RWPE2 (cell line): ENCODE measurements at regions not wholly inside any gene's neighbourhood (a gene's known extent, or its start where the extent isn't known, plus 50 kb on each side); places are given as distances from the start of the nearest gene placed in this dataset.
A peak's percentile ranks its signal among the peaks of the same experiment; 100 is the strongest.
"Not testable (repeated sequence)": the region's sequence is repeated elsewhere in the genome, so short reads cannot be mapped to it uniquely, and the experiment has no call there.

ENCODE experiments used
- ATAC-seq: fragments of 200-7000 bp; cut with Tn5 transposase; 3 replicates; pipeline ENCODE4 v1.9.1; 2021; ENCODE audit warnings: low read depth
- DNase-seq: peaks from one replicate; pipeline ENCODE4 v3.0.0-alpha.2; 2020; ENCODE audit warnings: low spot score
- H3K27ac ChIP-seq: fragments of 450-650 bp; 2 replicates; pipeline ENCODE4 v1.5.1; 2017; ENCODE audit warnings: mild to moderate bottlenecking; ENCODE audit not compliant: poor library complexity, severe bottlenecking
- H3K27me3 ChIP-seq: fragments of 250-450 bp; sonication (Bioruptor Pico); 2 replicates; pipeline ENCODE4 v1.5.1; 2021; ENCODE audit warnings: mild to moderate bottlenecking, moderate library complexity; ENCODE audit not compliant: insufficient read depth, poor library complexity, severe bottlenecking
- H3K36me3 ChIP-seq: fragments of 250-450 bp; sonication (Bioruptor Pico); 2 replicates; pipeline ENCODE4 v1.5.1; 2020; ENCODE audit warnings: low read depth, mild to moderate bottlenecking, moderate library complexity
- H3K4me1 ChIP-seq: fragments of 250-450 bp; sonication (Bioruptor Pico); 2 replicates; pipeline ENCODE4 v1.5.1; 2021; ENCODE audit warnings: mild to moderate bottlenecking, moderate library complexity; ENCODE audit not compliant: insufficient read depth, poor library complexity, severe bottlenecking
- H3K4me3 ChIP-seq: fragments of 250-450 bp; sonication (Bioruptor Pico); 2 replicates; pipeline ENCODE4 v1.5.1; 2021; ENCODE audit warnings: mild to moderate bottlenecking, moderate library complexity; ENCODE audit not compliant: severe bottlenecking
- H3K9me3 ChIP-seq: fragments of 250-450 bp; sonication (Bioruptor Pico); 2 replicates; pipeline ENCODE4 v1.5.1; 2021; ENCODE audit warnings: mild to moderate bottlenecking, moderate library complexity; ENCODE audit not compliant: severe bottlenecking
- CTCF ChIP-seq: fragments of 450-650 bp; IDR thresholded peaks from one replicate; pipeline ENCODE4 v1.5.1; 2017; ENCODE audit warnings: mild to moderate bottlenecking, moderate library complexity; ENCODE audit not compliant: poor library complexity, severe bottlenecking

- H3K4me3 ChIP-seq = no peak overlapping the region
- no peak overlapping the region for H3K27ac ChIP-seq
- H3K27me3 ChIP-seq = no peaks in the 10 kb centered on the region
- H3K36me3 ChIP-seq = no peaks in the 10 kb centered on the region
- TF ChIP-seq CTCF = no peak
- ATAC-seq = no peak
- DNase-seq = no peak
- H3K4me1 ChIP-seq = no peaks in the 10 kb centered on the region
- H3K9me3 ChIP-seq = no peaks in the 10 kb centered on the region
Observed at GRCh38 chr6:66103954-66104353, 396.9 kb upstream of the EYS start.

GRCh38 chr6:66103354-66103753, 396.3 kb upstream of the EYS start:
- Histone ChIP-seq H3K36me3 (no peaks in the 10 kb centered on the region), H3K27me3 (no peaks in the 10 kb centered on the region), H3K9me3 (no peaks in the 10 kb centered on the region), H3K4me1 (no peaks in the 10 kb centered on the region), H3K4me3 (no peak overlapping the region), H3K27ac (no peak overlapping the region)
- TF ChIP-seq CTCF = no peak
- DNase-seq = no peak
- ATAC-seq = no peak

GRCh38 chr6:66096679-66097078, 389.7 kb upstream of the EYS start:
- TF ChIP-seq CTCF = no peak
- Histone ChIP-seq H3K27me3 (no peaks in the 10 kb centered on the region), H3K36me3 (no peaks in the 10 kb centered on the region), H3K27ac (no peak overlapping the region), H3K4me1 (no peaks in the 10 kb centered on the region), H3K4me3 (no peak overlapping the region), H3K9me3 (no peaks in the 10 kb centered on the region)
- DNase-seq (peak; percentile 18), ATAC-seq (no peak)

DNA sequence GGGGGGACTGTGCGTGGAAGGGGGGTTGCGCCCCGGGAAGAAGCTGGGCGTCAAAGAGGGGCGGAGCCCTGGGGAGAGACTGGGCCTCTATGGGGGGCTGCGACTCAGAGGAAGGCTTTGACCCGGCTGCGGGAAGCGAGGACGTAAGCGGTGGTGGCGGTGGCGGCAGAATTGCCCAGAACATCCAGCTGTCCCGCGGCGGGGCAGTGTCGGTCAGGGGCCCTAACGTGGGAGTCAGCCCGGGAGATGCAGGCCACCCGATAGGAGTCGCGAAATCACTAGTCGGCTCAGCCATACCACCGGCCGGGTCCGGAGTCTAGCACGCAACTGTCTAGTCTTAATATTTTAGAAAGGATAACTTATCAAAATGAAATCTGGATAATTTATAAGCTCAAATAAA, 387.6 kb upstream of the EYS start:
- Histone ChIP-seq H3K9me3 (no peaks in the 10 kb centered on the region), H3K27ac (no peak overlapping the region), H3K4me1 (no peaks in the 10 kb centered on the region), H3K4me3 (no peak overlapping the region), H3K36me3 (no peaks in the 10 kb centered on the region), H3K27me3 (no peaks in the 10 kb centered on the region)
- DNase-seq (no peak), ATAC-seq (no peak)
- no peak for TF ChIP-seq CTCF

GRCh38 chr6:66092306-66092705, 385.3 kb upstream of the EYS start:
- DNase-seq, H3K36me3 ChIP-seq: not testable (repeated sequence)

GRCh38 chr6:66086532-66086931, 379.5 kb upstream of the EYS start:
- Histone ChIP-seq H3K9me3 (no peaks in the 10 kb centered on the region), H3K4me3 (no peak overlapping the region), H3K4me1 (no peaks in the 10 kb centered on the region), H3K36me3 (no peaks in the 10 kb centered on the region), H3K27ac (no peak overlapping the region), H3K27me3 (no peaks in the 10 kb centered on the region)
- TF ChIP-seq CTCF = no peak
- DNase-seq (no peak), ATAC-seq (no peak)

More at GRCh38 chr6:66092306-66092705, 385.3 kb upstream of the EYS start:
- not testable (repeated sequence) for H3K9me3 ChIP-seq, H3K27ac ChIP-seq, H3K4me3 ChIP-seq, ATAC-seq, H3K27me3 ChIP-seq, H3K4me1 ChIP-seq
